Activated CD4-positive, alpha-beta T cell treated with anti-CD3 and anti-CD28 coated beads for 36 hours (primary cell): ENCODE measurements at regions not wholly inside any gene's neighbourhood (a gene's known extent, or its start where the extent isn't known, plus 50 kb on each side); places are given as distances from the start of the nearest gene placed in this dataset.
A peak's percentile ranks its signal among the peaks of the same experiment; 100 is the strongest.
"Not testable (repeated sequence)": the region's sequence is repeated elsewhere in the genome, so short reads cannot be mapped to it uniquely, and the experiment has no call there.

Experiments used
- ATAC-seq: fragments of 200-7000 bp; cut with Tn5 transposase; one replicate; pipeline ENCODE4 v1.10.0; 2021; ENCODE audit warnings: mild to moderate bottlenecking, moderate library complexity
- CTCF ChIA-PET: fragments of 350-600 bp; sonication (Branson Sonifier 250); formaldehyde crosslinking; loops from one replicate; lab custom pipeline; 2021; ENCODE audit warnings: antibody characterized with exemption; lab: Charles Lee
- POLR2A ChIA-PET: fragments of 350-600 bp; sonication (Branson Sonifier 250); formaldehyde crosslinking; loops from one replicate; lab custom pipeline; 2021; ENCODE audit warnings: antibody characterized with exemption, inconsistent platforms; lab: Charles Lee
- DNase-seq: peaks from one replicate; pipeline ENCODE4 v3.0.0-alpha.2; 2020
- H3K27ac Mint-ChIP-seq: one replicate; pipeline ENCODE4 v1.8.0; 2021; ENCODE audit warnings: mixed read lengths
- H3K27me3 Mint-ChIP-seq: one replicate; pipeline ENCODE4 v1.8.0; 2021; ENCODE audit warnings: mixed read lengths
- H3K36me3 Mint-ChIP-seq: one replicate; pipeline ENCODE4 v1.8.0; 2021; ENCODE audit warnings: low read depth, mixed read lengths
- H3K4me1 Mint-ChIP-seq: one replicate; pipeline ENCODE4 v1.8.0; 2021; ENCODE audit warnings: mixed read lengths
- H3K4me3 Mint-ChIP-seq: one replicate; pipeline ENCODE4 v1.8.0; 2021; ENCODE audit warnings: mild to moderate bottlenecking, moderate library complexity, mixed read lengths
- H3K9me3 Mint-ChIP-seq: one replicate; pipeline ENCODE4 v1.8.0; 2021; ENCODE audit warnings: low read depth, mixed read lengths
- intact Hi-C, 2 experiments: fragments of 100-400 bp; cut with DNase I in 1 of 2; cut with micrococcal nuclease in 1 of 2; formaldehyde crosslinking; loops; one replicate each; pipeline versions ENCODE4 v1.14.2 to v1.15.1; 2022 to 2024; cut with DNase I, micrococcal nuclease

- DNase-seq, result no peak
- no peaks in the 10 kb centered on the region for H3K27me3 Mint-ChIP-seq
- ChIA-PET CTCF (interaction anchor here (1.9 kb wide), 1 partner anchor 108 kb away, joined by 4 read pairs; no protein-coding TSS in a partner anchor), POLR2A (interaction anchor here (0.6 kb wide), 1 partner anchor 267 kb away, joined by 3 read pairs; no protein-coding TSS in a partner anchor)
- no peak for ATAC-seq
- H3K36me3 Mint-ChIP-seq, result peaks cover 35% of the 10 kb centered on the region
- peak overlapping the region; percentile 22 for H3K4me3 Mint-ChIP-seq
- peak overlapping the region; percentile 87 for H3K27ac Mint-ChIP-seq
- intact Hi-C loops, result no loop called here
- peaks cover 10% of the 10 kb centered on the region for H3K9me3 Mint-ChIP-seq
- H3K4me1 Mint-ChIP-seq, result peaks cover 60% of the 10 kb centered on the region
Observed at GRCh38 chr2:195552581-195552980, 104.4 kb upstream of the SLC39A10 start.

- ChIA-PET POLR2A (interaction anchor here (1.6 kb wide), 1 partner anchor 11 kb away, joined by 4 read pairs; no protein-coding TSS in a partner anchor), CTCF (no interaction called here)
- Mint-ChIP-seq H3K4me3 (no peak overlapping the region), H3K27ac (peak overlapping the region; percentile 55), H3K9me3 (peaks cover 12% of the 10 kb centered on the region), H3K4me1 (peaks cover 66% of the 10 kb centered on the region), H3K27me3 (no peaks in the 10 kb centered on the region), H3K36me3 (peaks cover 35% of the 10 kb centered on the region)
- intact Hi-C loops, result no loop called here
- DNase-seq (no peak), ATAC-seq (no peak)
Observed at GRCh38 chr2:195548198-195548940, 108.7 kb upstream of the SLC39A10 start.

GRCh38 chr2:195547268-195547840 is 109.7 kb upstream of the SLC39A10 start:
- H3K27me3 Mint-ChIP-seq, DNase-seq, H3K4me3 Mint-ChIP-seq, intact Hi-C loops, H3K27ac Mint-ChIP-seq, ATAC-seq: not testable (repeated sequence)
- Mint-ChIP-seq H3K9me3 (peaks cover 18% of the 10 kb centered on the region), H3K36me3 (peaks cover 33% of the 10 kb centered on the region), H3K4me1 (peaks cover 67% of the 10 kb centered on the region)
- ChIA-PET CTCF (interaction anchor here (1.8 kb wide), 1 partner anchor 113 kb away, joined by 3 read pairs; no protein-coding TSS in a partner anchor), POLR2A (interaction anchor here (1.6 kb wide), 1 partner anchor 12 kb away, joined by 4 read pairs; no protein-coding TSS in a partner anchor)

GRCh38 chr2:195545811-195546210 is 111.2 kb upstream of the SLC39A10 start:
- Mint-ChIP-seq H3K36me3 (peaks cover 32% of the 10 kb centered on the region), H3K4me3 (peak overlapping the region; percentile 10), H3K27me3 (no peaks in the 10 kb centered on the region), H3K4me1 (peaks cover 67% of the 10 kb centered on the region), H3K9me3 (peaks cover 20% of the 10 kb centered on the region), H3K27ac (peak overlapping the region; percentile 96)
- ATAC-seq (no peak), DNase-seq (no peak)
- intact Hi-C loops, result no loop called here
- POLR2A ChIA-PET, result no interaction called here
- CTCF ChIA-PET, result interaction anchor here (0.8 to 4.9 kb wide), 3 partner anchors 11 to 294 kb away, joined by 3 to 33 read pairs (median 15); no protein-coding TSS in a partner anchor

- Mint-ChIP-seq H3K9me3 (peaks cover 23% of the 10 kb centered on the region), H3K36me3 (peaks cover 31% of the 10 kb centered on the region), H3K27ac (peak overlapping the region; percentile 96), H3K4me1 (peaks cover 66% of the 10 kb centered on the region), H3K27me3 (no peaks in the 10 kb centered on the region), H3K4me3 (peak overlapping the region; percentile 15)
- ChIA-PET CTCF (interaction anchor here (0.6 to 4.9 kb wide), 5 partner anchors 9 to 116 kb away, joined by 3 to 33 read pairs (median 6); partner anchors contain the start of gene SLC39A10), POLR2A (interaction anchor here (0.8 to 1.4 kb wide), 8 partner anchors 9 to 1053 kb away, joined by 4 to 33 read pairs (median 6); partner anchors contain the start of gene SLC39A10)
- intact Hi-C loops, result loop anchor here (1.0 to 5.0 kb wide), 5 partner anchors 8 to 668 kb away; no protein-coding TSS in a partner anchor
- peak; percentile 99 for ATAC-seq
- DNase-seq, result peak; percentile 63
Observed at GRCh38 chr2:195543902-195544894, 112.8 kb upstream of the SLC39A10 start.

DNA sequence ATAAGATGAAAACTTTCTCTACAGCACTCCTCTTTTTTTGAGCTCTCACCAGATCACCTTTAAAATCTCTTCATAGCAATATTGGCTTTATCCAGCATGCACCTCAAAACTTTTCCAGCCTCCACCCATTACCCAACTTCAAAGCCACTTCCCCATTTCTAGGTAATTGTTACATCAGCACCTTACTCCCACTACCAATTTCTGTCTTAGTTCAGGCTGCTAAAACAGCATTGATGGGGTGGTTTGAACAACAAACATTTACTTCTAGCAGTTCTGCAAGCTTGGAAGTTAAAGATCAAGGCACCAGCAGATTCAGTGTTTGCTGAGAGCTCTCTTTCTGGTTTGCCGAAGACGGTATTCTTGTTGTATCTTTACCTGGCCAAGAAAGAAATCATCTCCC is 114.0 kb upstream of the SLC39A10 start:
- intact Hi-C loops, result loop anchor here in 1 of 2 experiments (5.0 kb wide), 1 partner anchor 669 kb away; no protein-coding TSS in a partner anchor
- peaks cover 66% of the 10 kb centered on the region for H3K4me1 Mint-ChIP-seq
- no peak for DNase-seq
- H3K9me3 Mint-ChIP-seq, result peaks cover 22% of the 10 kb centered on the region
- no peaks in the 10 kb centered on the region for H3K27me3 Mint-ChIP-seq
- peak overlapping the region; percentile 5 for H3K4me3 Mint-ChIP-seq
- peak overlapping the region; percentile 96 for H3K27ac Mint-ChIP-seq
- peak; percentile 7 for ATAC-seq
- POLR2A ChIA-PET, result interaction anchor here (0.7 to 1.2 kb wide), 2 partner anchors 9 to 115 kb away, joined by 3 to 4 read pairs; no protein-coding TSS in a partner anchor
- H3K36me3 Mint-ChIP-seq, result peaks cover 24% of the 10 kb centered on the region
- CTCF ChIA-PET, result interaction anchor here (0.7 to 4.9 kb wide), 5 partner anchors 8 to 185 kb away, joined by 3 to 33 read pairs (median 4); partner anchors contain the start of gene SLC39A10

DNA sequence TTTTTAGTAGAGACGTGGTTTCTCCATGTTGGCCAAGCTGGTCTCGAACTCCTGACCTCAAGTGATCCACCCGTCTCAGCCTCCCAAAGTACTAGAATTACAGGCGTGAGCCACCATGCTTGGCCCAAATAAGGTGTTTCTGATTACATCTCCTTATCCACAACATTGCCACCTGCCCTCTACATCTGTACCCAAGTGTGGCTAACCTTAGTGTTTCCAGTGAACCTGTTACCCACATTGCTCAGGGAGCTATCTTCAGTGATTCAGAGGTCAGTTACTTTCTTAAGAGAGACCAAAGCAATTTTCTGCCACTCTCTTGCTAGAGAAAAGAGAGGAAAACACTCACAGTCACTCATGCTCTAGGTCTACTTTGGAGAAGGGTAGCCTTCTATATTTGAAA is 115.0 kb upstream of the SLC39A10 start:
- intact Hi-C loops, result loop anchor here in 1 of 2 experiments (5.0 kb wide), 1 partner anchor 670 kb away; no protein-coding TSS in a partner anchor
- Mint-ChIP-seq H3K27ac (peak overlapping the region; percentile 67), H3K36me3 (peaks cover 23% of the 10 kb centered on the region), H3K9me3 (peaks cover 22% of the 10 kb centered on the region), H3K4me1 (peaks cover 75% of the 10 kb centered on the region), H3K4me3 (no peak overlapping the region), H3K27me3 (no peaks in the 10 kb centered on the region)
- ChIA-PET POLR2A (interaction anchor here (1.2 kb wide), 1 partner anchor 116 kb away, joined by 4 read pairs; no protein-coding TSS in a partner anchor), CTCF (interaction anchor here (1.1 to 4.9 kb wide), 3 partner anchors 7 to 115 kb away, joined by 3 to 33 read pairs (median 3); partner anchors contain the start of gene SLC39A10)
- no peak for DNase-seq
- no peak for ATAC-seq

- ATAC-seq (no peak), DNase-seq (peak; percentile 43)
- Mint-ChIP-seq H3K9me3 (peaks cover 19% of the 10 kb centered on the region), H3K27ac (peak overlapping the region; percentile 82), H3K36me3 (peaks cover 16% of the 10 kb centered on the region), H3K4me1 (peaks cover 85% of the 10 kb centered on the region), H3K4me3 (no peak overlapping the region), H3K27me3 (no peaks in the 10 kb centered on the region)
- POLR2A ChIA-PET, result interaction anchor here (1.0 kb wide), 1 partner anchor 20 kb away, joined by 3 read pairs; no protein-coding TSS in a partner anchor
- intact Hi-C loops, result loop anchor here (10.0 kb wide), 1 partner anchor 636 kb away; the partner anchor contains the start of gene STK17B (in 2 of the 2)
- CTCF ChIA-PET, result interaction anchor here (1.6 kb wide), 1 partner anchor 17 kb away, joined by 4 read pairs; no protein-coding TSS in a partner anchor
Observed at GRCh38 chr2:195538937-195539336, 118.1 kb upstream of the SLC39A10 start.

DNA sequence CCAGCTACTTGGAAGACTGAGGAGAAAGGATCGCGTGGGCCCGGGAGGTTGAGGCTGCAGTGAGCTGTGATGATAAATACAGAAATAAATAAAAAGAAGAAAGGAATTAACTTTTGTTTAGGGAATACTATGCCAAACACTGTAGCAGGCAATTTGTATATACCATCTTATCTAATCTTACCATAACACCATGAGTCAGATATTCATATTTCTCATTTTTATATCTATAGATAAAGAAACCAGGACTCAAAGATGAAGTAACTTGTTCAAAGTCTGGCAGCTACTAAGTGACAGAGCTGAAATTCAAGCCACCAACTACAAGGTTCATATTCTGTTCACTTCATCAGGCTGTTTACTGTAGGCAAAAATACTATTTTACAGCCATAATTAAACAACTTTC is 119.2 kb upstream of the SLC39A10 start:
- peaks cover 17% of the 10 kb centered on the region for H3K9me3 Mint-ChIP-seq
- POLR2A ChIA-PET, result no interaction called here
- H3K4me3 Mint-ChIP-seq, result no peak overlapping the region
- H3K27me3 Mint-ChIP-seq, result no peaks in the 10 kb centered on the region
- ATAC-seq (no peak), DNase-seq (no peak)
- peak overlapping the region; percentile 82 for H3K27ac Mint-ChIP-seq
- H3K36me3 Mint-ChIP-seq, result peaks cover 14% of the 10 kb centered on the region
- CTCF ChIA-PET, result interaction anchor here (1.0 to 1.6 kb wide), 3 partner anchors 18 to 49 kb away, joined by 3 to 4 read pairs (median 3); no protein-coding TSS in a partner anchor
- intact Hi-C loops, result loop anchor here (10.0 kb wide), 1 partner anchor 637 kb away; the partner anchor contains the start of gene STK17B (in 2 of the 2)
- H3K4me1 Mint-ChIP-seq, result peaks cover 82% of the 10 kb centered on the region
